ENCODE measurements at regions not wholly inside any gene's neighbourhood (a gene's known extent, or its start where the extent isn't known, plus 50 kb on each side); places are given as distances from the start of the nearest gene placed in this dataset.

GRCh38 chr2:107325981-107326786 lies 440.2 kb upstream of the ST6GAL2 start:
- no peak for TF ChIP-seq POLR2A (IDR thresholded peaks at IDR 0.05)
- TF ChIP-seq CTCF (IDR thresholded peaks at IDR 0.05 in 4 of 5, conservative IDR thresholded peaks at IDR 0.05 in 1 of 5) = no peak

All from gastrocnemius medialis (tissue), 4 donors.